NT2/D1 (cell line): ENCODE measurements at regions not wholly inside any gene's neighbourhood (a gene's known extent, or its start where the extent isn't known, plus 50 kb on each side); places are given as distances from the start of the nearest gene placed in this dataset.

Experiments used
- SUZ12 ChIP-seq: IDR thresholded peaks from 2 replicates; pipeline ENCODE4 v1.6.1; 2011; ENCODE audit not compliant: insufficient read length, insufficient read depth; ENCODE audit errors: extremely low read depth
- YY1 ChIP-seq: IDR thresholded peaks from 2 replicates; pipeline ENCODE4 v1.6.1; 2011; ENCODE audit not compliant: insufficient read length, insufficient read depth
- ZNF274 ChIP-seq: IDR thresholded peaks from 2 replicates; pipeline ENCODE4 v1.6.1; 2011; ENCODE audit warnings: mild to moderate bottlenecking, low read depth, low read length

DNA sequence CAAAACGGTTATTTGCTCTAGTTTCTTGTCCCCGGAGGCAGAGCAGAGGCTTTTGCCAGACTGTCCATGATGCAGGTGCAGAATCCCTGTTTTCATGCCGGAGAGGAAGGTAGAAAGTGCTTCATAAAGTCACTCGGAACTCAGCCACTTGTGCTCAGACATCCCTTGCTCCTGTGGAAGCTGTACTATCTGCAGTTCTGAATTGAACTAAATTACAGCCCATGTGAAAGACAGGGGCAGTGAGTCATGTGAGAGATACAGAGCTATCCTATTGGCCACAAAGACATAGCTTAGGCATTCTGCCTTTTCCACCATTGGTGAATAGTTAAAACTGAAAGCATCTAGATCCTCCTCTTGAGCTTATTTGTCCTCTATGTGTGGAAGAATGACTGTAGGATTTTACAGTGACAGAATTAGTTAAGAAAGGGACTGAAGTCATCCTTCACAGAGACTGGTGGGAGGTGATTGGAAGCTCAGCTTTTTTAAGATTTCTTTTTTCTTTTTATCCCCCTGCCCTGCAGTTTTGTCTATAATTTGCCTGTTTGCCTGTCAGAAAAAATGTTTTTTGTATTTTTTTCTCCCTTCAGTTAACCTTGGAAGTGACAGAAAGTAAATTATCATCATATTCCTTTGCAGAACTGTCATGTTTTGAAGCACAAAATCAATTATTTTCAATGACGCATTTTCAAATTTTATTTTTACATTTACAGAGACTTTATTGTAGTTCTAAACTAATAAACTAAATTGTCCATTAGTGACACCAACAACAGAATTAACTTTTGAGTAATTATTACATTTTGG is 298.6 kb downstream of the PTPRC start:
- TF ChIP-seq YY1 (no peak), ZNF274 (no peak), SUZ12 (no peak)
